HG02588 (cell line): ENCODE measurements at regions not wholly inside any gene's neighbourhood (a gene's known extent, or its start where the extent isn't known, plus 50 kb on each side); places are given as distances from the start of the nearest gene placed in this dataset.

Experiments
- ATAC-seq: cut with Tn5 transposase; IDR thresholded peaks from one replicate; pipeline ENCODE4 v1.9.1; 2021; ENCODE audit warnings: mild to moderate bottlenecking, moderate library complexity; ENCODE audit not compliant: unreplicated experiment

DNA sequence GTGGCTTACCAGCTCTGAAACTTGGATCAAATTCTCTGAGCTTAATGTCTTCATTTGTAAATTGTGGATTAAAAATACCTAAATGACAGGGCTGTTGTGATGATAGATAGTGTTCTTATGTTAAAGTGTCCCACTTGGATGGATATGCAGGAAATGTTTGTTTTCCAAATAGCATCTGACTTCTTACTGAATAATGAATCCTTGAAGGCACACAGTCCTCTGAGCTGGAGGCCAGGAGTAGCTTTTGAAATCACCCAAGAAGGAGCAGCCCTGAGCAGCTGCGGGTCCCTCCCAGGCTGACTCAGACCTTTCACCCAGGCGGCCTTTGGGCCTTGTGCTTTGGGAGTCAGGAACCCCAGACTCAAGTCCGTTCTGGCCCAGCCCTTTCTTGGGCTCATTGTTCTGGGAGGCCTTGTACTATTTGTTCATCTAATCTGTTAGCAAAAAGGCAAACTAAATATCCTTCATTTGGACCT is 173.0 kb upstream of the GATA6 start:
- no peak for ATAC-seq

- no peak for ATAC-seq
These were observed 171.9 kb upstream of the GATA6 start for GRCh38 chr18:21997207-21998143.

DNA sequence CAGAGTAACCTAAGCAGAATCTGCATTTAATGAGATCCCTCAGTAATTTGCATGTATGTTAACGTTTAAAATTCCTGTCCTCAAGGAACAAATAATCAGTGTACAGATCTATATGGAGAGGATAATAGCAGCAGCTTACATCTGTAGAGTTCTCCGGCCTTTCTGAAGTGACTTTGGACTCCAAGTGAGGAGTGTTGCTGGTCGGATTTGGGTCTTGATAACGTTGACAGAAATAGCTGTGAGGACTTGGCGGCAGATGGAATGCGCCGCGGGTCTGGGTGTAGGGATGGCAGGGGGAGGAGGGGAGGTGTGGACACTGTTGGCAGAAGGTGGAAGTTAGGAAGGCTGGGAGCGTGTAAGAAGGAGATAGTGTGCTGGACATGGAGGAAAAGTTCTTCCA is 170.9 kb upstream of the GATA6 start:
- no peak for ATAC-seq

DNA sequence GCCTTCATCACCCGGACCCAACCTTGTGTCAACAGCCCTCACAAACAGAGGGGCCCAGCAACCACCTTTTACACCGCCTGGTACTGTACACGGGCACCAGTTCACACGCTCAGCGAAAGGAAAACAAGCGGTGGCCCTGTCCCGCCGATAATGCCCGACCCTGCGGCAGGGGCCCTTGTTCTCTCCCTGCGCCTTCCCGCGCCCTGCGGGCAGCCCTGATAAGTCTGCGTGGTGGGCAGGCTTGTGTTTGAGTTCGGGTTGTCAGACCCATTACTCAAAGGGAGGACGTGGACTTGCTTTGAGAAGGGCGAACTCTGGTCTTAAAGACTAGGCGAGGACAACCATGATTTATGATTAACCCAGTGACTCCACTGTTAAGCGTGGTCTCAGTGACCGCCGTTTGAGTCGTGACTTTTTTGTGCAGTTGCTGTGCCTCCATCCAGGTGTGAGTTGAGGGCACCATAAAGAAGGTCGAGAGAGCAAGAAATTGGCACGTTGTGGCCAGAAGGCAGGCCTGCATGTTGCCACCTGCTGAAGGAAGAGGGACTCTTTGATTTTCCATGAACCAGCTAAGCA is 167.4 kb upstream of the GATA6 start:
- no peak for ATAC-seq

DNA sequence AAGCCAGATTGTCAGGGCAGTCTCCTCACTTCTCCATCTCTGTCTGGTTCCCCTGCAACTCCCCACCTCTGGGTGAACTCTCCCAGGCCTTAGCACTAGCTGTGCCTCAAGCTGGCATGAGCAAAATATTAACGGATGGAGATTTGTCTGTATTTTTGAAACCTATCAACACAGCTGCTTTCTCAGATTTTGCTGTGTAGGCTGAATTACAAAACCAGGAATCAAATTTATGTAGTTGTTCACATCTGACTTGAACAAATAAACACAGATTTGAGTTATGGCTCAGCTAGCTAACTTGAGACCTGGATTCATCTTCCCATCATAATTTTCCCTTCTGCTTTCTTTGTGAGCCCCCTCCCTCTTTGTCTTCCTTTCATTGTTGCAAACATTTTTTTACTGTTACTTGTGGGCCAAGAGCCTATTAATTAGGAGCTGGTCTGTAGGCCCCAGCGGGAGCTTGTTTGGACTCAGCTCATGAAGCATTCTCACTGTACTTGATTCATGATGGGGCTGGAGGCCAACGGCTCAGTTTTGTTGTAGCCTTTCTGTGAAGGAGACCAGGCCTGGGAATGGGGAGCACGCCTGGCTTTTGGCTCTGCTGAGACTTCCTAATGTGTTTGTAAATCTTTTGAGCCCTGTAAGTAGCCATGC is 164.1 kb upstream of the GATA6 start:
- ATAC-seq = no peak

GRCh38 chr18:22006458-22006857 is 162.9 kb upstream of the GATA6 start:
- ATAC-seq = no peak

DNA sequence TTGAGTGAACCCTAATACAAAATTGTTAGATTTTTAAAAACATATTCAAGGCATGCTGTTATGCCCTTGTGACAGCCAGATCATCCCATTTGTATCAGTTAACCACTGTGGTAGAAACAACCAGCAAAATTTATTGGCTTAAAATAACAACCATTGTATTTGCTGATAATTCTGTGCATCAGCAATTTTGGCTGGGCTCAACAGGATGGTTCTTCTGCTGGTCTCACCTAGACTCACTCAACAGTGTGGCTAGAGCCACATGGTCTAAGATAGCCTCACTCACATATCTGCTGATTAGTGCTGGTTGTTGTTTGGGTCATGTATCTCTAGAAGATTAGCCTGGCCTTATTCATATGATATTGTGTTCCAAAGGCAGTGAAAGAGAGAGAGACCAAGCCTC is 160.1 kb upstream of the GATA6 start:
- no peak for ATAC-seq

DNA sequence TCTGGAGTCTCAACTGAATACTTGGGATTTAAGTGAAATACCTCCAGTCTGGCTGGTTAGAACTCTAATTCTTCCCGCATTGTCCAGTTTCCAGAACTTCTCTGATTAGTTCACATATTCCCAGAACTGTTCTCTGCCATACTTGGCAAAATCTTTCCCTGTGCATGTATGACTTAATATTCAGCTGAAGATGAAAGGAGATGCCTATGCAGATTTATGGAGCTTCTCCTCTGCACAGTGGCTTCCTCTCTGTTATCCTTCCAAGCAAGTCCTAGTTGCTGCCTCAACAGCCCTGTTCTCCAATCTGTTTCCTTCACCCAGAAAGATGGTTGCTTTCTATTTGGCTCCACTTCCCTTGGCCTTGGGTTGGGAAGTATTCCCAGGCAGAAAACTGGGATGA is 155.4 kb upstream of the GATA6 start:
- no peak for ATAC-seq

GRCh38 chr18:22015156-22015555 is 154.2 kb upstream of the GATA6 start:
- no peak for ATAC-seq

DNA sequence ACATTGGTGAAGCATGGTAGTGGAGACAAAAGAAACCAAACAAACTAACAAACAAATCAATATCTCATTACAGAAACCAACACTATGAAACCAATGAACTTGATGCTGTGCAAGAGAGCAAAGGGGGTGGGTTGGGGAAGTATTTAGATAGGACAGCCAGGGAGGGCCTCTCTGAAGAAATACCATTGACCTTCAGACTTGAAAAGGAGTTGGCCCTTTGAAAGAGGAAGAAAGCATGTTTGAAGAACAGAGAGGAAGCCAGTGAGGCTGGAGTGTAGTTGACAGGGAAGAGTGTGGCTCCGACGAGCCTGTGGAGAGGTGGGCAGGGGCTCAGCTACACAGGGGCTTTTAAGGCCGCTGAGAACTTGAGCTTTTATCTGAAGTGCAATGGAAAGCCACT is 151.0 kb upstream of the GATA6 start:
- no peak for ATAC-seq

DNA sequence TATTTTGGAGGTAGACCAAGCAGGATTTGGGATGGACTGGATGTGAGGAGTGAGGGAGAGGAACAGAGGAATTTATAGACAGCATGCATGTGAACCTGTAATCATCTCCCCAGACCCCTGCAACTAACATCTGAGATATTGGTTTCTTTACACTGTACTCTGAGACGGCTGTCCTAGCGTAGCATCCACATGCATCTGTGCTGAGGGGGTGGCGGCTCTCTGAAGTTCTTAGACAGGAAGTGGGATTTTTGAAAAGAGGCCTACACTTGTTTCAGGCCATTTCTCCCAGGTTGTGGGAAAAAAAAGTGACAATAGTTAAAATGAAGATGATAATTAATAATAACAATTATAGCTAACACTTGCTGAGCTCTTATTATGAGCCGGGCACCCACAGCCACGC is 150.2 kb upstream of the GATA6 start:
- no peak for ATAC-seq

DNA sequence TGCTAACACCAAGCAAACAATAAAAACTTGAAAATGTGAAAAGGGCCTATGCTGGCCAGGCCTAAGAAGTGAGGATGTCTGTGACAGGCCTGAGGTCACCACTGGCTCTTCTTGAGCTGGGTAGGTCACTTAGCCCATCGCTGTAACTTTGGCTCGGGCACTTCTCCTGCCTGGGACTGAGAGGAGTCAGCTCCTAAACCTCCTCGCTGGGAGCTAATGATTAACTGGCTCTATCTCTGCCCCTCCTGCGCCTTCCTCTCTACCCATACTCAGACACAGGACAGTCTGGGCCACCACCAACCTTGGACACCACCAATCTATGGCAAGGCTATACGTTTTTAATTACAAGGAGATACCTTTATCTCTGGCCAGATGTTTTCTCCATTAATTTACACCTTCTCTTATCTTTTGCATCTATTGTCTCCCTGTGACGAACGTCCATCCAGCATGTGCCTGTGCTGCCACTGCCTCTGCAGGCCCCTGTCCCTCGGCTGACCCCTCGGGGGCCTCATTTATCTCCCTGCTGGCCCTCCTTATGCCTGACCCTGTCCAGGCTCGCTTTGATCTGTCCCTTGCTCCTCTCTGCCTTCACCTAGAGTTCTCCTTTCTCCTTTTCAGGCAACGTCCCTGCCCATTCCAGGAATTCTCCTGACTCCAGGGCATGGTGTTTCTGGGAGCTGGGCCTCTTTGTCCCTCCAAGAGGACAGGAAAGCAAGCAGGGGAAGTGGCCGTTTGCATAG is 149.1 kb upstream of the GATA6 start:
- ATAC-seq = no peak

DNA sequence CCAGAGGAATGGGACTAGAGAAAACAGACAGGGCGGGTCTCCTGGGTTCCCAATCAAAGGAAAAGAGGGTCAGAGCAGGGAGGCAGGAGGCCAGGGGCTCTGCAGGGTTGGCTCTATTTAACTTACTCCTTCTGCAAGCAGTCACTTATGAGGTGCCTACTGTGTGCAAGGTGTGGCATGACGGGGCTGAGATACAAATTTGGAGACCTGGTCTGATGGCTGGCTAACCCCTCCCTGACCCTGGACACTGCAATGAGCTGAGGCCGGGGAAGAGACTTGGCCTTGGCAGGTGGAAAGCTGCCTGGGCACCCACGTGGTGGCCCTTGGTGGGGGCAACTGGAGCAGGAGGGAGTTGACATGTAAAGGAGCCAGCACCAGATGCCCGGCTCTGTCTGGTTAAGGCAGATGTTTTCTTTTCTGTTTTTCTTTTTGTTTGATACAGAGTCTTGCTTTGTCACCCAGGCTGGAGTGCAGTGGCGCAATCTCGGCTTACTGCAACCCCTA is 148.5 kb upstream of the GATA6 start:
- ATAC-seq = no peak

GRCh38 chr18:22021701-22022100 is 147.7 kb upstream of the GATA6 start:
- ATAC-seq = no peak

- ATAC-seq = no peak
These were observed 144.5 kb upstream of the GATA6 start for GRCh38 chr18:22024924-22025323.

- ATAC-seq = no peak
These were observed 143.0 kb upstream of the GATA6 start for GRCh38 chr18:22026362-22026761.

GRCh38 chr18:22026889-22027288 is 142.5 kb upstream of the GATA6 start:
- ATAC-seq = no peak

DNA sequence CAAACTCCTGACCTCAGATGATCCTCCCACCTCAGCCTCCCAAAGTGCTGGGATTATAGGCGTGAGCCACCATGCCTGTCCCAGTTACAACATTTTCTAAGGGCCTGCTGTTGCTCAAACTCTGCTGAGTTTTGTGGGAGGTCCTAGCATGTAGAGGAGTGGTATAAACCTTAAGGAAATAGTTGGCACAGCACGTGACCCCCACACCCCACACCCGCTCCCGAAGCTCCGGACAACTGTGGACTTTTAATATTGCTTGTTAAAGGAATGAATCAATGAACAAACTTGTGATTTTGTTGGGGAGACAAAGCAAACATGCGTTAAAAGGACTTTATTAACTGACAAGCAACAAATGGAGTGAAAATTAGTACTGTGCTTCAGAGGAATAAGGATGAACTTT is 137.8 kb upstream of the GATA6 start:
- ATAC-seq = no peak

GRCh38 chr18:22032392-22032961 is 136.9 kb upstream of the GATA6 start:
- ATAC-seq = no peak

DNA sequence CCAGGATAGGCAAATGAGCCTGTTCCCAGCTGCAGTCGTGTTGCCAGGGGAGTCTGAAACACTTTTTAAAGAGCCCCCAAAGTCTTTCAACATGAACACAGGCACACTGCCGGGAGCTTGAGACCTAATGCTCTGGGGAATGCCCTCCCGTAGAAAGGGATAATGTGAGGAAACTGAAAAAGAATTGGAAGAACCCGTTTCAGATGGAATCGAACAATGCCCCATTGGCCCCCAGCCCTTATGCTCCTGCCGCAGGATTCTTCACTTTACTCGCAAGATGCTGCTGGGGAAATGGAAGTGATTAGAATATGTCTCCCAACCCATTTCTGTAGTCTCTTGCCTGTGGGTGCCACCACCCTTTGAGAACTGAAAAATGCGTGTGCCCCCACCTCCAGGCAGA is 136.3 kb upstream of the GATA6 start:
- no peak for ATAC-seq

DNA sequence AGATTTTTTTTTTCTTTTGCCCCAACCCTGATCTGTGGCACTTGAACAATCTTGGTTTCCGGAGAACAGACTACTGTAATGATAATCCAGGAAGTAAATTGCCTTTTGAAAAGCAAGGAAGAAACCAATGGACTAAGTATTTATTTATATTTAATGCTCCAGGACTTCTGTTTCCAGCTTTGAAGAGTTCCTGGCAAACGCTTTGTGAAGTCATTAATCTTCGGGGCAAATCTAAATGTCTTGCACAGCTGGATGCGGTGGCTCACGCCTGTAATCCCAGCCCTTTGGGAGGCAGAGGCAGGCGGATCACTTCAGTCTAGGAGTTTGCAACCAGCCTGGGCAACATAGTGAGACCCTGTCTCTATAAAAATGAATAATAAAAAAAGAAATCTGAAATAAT is 135.1 kb upstream of the GATA6 start:
- no peak for ATAC-seq
